ENCODE measurements at regions not wholly inside any gene's neighbourhood (a gene's known extent, or its start where the extent isn't known, plus 50 kb on each side); places are given as distances from the start of the nearest gene placed in this dataset.
"Not testable (repeated sequence)": the region's sequence is repeated elsewhere in the genome, so short reads cannot be mapped to it uniquely, and the experiment has no call there.

- no peak for TF ChIP-seq CTCF (IDR thresholded peaks at IDR 0.05; ENCODE audit: insufficient read depth, low read length)
- no peak overlapping the region for H3K4me3 ChIP-seq (ENCODE audit: low read depth, low read length)
- no peak for DNase-seq (ENCODE audit: low read depth)
Observed at GRCh38 chr5:126677121-126677520, 76.4 kb downstream of the PHAX start.

GRCh38 chr5:126680191-126680817 lies 79.6 kb downstream of the PHAX start:
- no peak for TF ChIP-seq CTCF (IDR thresholded peaks at IDR 0.05; ENCODE audit: insufficient read depth, low read length)
- no peak overlapping the region for H3K4me3 ChIP-seq (ENCODE audit: low read depth, low read length)
- DNase-seq (ENCODE audit: low read depth) = peak; percentile 78

- not testable (repeated sequence) for H3K4me3 ChIP-seq (ENCODE audit: low read depth, low read length); DNase-seq (ENCODE audit: low read depth)
Observed at GRCh38 chr5:126681314-126681713, 80.6 kb downstream of the PHAX start.

GRCh38 chr5:126681970-126682369 lies 81.2 kb downstream of the PHAX start:
- DNase-seq (ENCODE audit: low read depth) = peak; percentile 54
- H3K4me3 ChIP-seq (ENCODE audit: low read depth, low read length) = no peak overlapping the region
- TF ChIP-seq CTCF (IDR thresholded peaks at IDR 0.05; ENCODE audit: insufficient read depth, low read length) = no peak

GRCh38 chr5:126682856-126683255 lies 82.1 kb downstream of the PHAX start:
- H3K4me3 ChIP-seq (ENCODE audit: low read depth, low read length) = no peak overlapping the region
- TF ChIP-seq CTCF (IDR thresholded peaks at IDR 0.05; ENCODE audit: insufficient read depth, low read length) = no peak
- DNase-seq (ENCODE audit: low read depth) = no peak

- no peak for DNase-seq (ENCODE audit: low read depth)
- TF ChIP-seq CTCF (IDR thresholded peaks at IDR 0.05; ENCODE audit: insufficient read depth, low read length) = no peak
- H3K4me3 ChIP-seq (ENCODE audit: low read depth, low read length) = no peak overlapping the region
Observed at GRCh38 chr5:126683912-126684311, 83.2 kb downstream of the PHAX start.

- DNase-seq (ENCODE audit: low read depth); H3K4me3 ChIP-seq (ENCODE audit: low read depth, low read length): not testable (repeated sequence)
Observed at GRCh38 chr5:126684656-126685442, 84.1 kb downstream of the PHAX start.

Data from fibroblast of the aortic adventitia (primary cell).